ENCODE measurements at regions not wholly inside any gene's neighbourhood (a gene's known extent, or its start where the extent isn't known, plus 50 kb on each side); places are given as distances from the start of the nearest gene placed in this dataset.

- no peak for TF ChIP-seq TCF4 (CRISPR knock-in tag; IDR thresholded peaks at IDR 0.05; ENCODE audit: borderline replicate concordance)
- ATAC-seq: no peak
Observed at GRCh38 chr20:61044499-61044898, 207.6 kb upstream of the CDH4 start.

GRCh38 chr20:61045091-61045490 is 207.0 kb upstream of the CDH4 start:
- no peak for TF ChIP-seq CSRNP3 (CRISPR knock-in tag; IDR thresholded peaks at IDR 0.05)

GRCh38 chr20:61045876-61046585 is 206.0 kb upstream of the CDH4 start:
- no peak for ATAC-seq
- TF ChIP-seq ESRRG (CRISPR knock-in tag; IDR thresholded peaks at IDR 0.05) (no peak), ZNF70 (CRISPR knock-in tag; IDR thresholded peaks at IDR 0.05) (no peak), CREB5 (CRISPR knock-in tag; IDR thresholded peaks at IDR 0.05; ENCODE audit: low read depth) (no peak), ZFP30 (CRISPR knock-in tag; IDR thresholded peaks at IDR 0.05) (no peak), ZNF8 (CRISPR knock-in tag; IDR thresholded peaks at IDR 0.05) (no peak), ARNTL (CRISPR knock-in tag; IDR thresholded peaks at IDR 0.05; ENCODE audit: borderline replicate concordance, low read depth) (no peak), ZC3H10 (CRISPR knock-in tag; IDR thresholded peaks at IDR 0.05) (no peak), GLIS3 (CRISPR knock-in tag; IDR thresholded peaks at IDR 0.05) (no peak), ZNF565 (CRISPR knock-in tag; conservative IDR thresholded peaks at IDR 0.05; ENCODE audit: low read depth) (no peak), ZFP3 (CRISPR knock-in tag; IDR thresholded peaks at IDR 0.05) (no peak), TOX (CRISPR knock-in tag; IDR thresholded peaks at IDR 0.05; ENCODE audit: borderline replicate concordance) (no peak), CSDC2 (CRISPR knock-in tag; IDR thresholded peaks at IDR 0.05) (no peak), TCF4 (CRISPR knock-in tag; IDR thresholded peaks at IDR 0.05; ENCODE audit: borderline replicate concordance) (no peak), PATZ1 (CRISPR knock-in tag; IDR thresholded peaks at IDR 0.05; ENCODE audit: borderline replicate concordance) (no peak), ISL1 (CRISPR knock-in tag; IDR thresholded peaks at IDR 0.05) (no peak), OSR1 (CRISPR knock-in tag; IDR thresholded peaks at IDR 0.05) (no peak), CSRNP3 (CRISPR knock-in tag; IDR thresholded peaks at IDR 0.05) (no peak)

More at GRCh38 chr20:61045091-61045490, 207.0 kb upstream of the CDH4 start:
- no peak for ATAC-seq

- TF ChIP-seq BACH2 (CRISPR knock-in tag; IDR thresholded peaks at IDR 0.05; ENCODE audit: borderline replicate concordance): no peak
- no peak for TF ChIP-seq CREB5 (CRISPR knock-in tag; IDR thresholded peaks at IDR 0.05; ENCODE audit: low read depth)
- TF ChIP-seq GLIS3 (CRISPR knock-in tag; IDR thresholded peaks at IDR 0.05): no peak
- no peak for TF ChIP-seq TSHZ2 (CRISPR knock-in tag; IDR thresholded peaks at IDR 0.05)
- no peak for TF ChIP-seq RARB (CRISPR knock-in tag; IDR thresholded peaks at IDR 0.05)
- no peak for TF ChIP-seq CSDC2 (CRISPR knock-in tag; IDR thresholded peaks at IDR 0.05)
- TF ChIP-seq POU6F1 (CRISPR knock-in tag; IDR thresholded peaks at IDR 0.05; ENCODE audit: borderline replicate concordance, low read depth): no peak
- TF ChIP-seq ZNF70 (CRISPR knock-in tag; IDR thresholded peaks at IDR 0.05): no peak
- no peak for ATAC-seq
Observed at GRCh38 chr20:61046721-61047351, 205.2 kb upstream of the CDH4 start.
